Neuron (in vitro differentiated cells): ENCODE measurements at regions not wholly inside any gene's neighbourhood (a gene's known extent, or its start where the extent isn't known, plus 50 kb on each side); places are given as distances from the start of the nearest gene placed in this dataset.

Source experiments
- H2AFZ ChIP-seq: one replicate; pipeline ENCODE4 v1.6.1; 2013; ENCODE audit warnings: low read depth, mild to moderate bottlenecking, inconsistent platforms, low read length, moderate library complexity
- H3K27me3 ChIP-seq: one replicate; pipeline ENCODE4 v1.6.1; 2013; ENCODE audit warnings: low read length; ENCODE audit not compliant: insufficient read depth
- H3K36me3 ChIP-seq: one replicate; pipeline ENCODE4 v1.6.1; 2013; ENCODE audit warnings: low read length; ENCODE audit not compliant: insufficient read depth
- H3K4me1 ChIP-seq: one replicate; pipeline ENCODE4 v1.6.1; 2013; ENCODE audit warnings: low read length; ENCODE audit not compliant: insufficient read depth
- H3K4me3 ChIP-seq: 2 replicates; pipeline ENCODE4 v1.5.1; 2013; ENCODE audit warnings: mild to moderate bottlenecking, low read length, moderate library complexity
- H3K9me3 ChIP-seq: one replicate; pipeline ENCODE4 v1.6.1; 2013; ENCODE audit warnings: low read length

DNA sequence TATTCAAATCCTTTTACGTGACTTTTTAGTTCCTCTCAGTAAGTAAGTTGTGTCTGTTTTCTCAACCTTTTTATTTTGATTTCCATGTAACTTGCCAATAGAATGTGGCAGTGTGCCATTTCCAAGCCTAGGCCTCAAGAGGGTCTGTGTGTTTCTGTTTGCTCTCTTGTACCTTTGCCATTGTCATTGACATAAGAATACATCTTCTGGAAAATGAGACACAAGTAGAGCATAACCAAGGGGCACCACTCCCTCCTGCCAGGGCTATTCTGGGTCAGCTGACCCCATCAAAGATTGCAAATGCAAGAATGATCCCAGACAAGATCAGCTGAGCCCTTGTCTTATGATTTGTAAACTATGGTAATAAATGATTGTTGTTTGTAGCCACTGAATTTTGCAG is 524.0 kb downstream of the IPMK start:
- no peak overlapping the region for H3K4me3 ChIP-seq
- no peaks in the 10 kb centered on the region for H3K27me3 ChIP-seq
- H2AFZ ChIP-seq, result no peak overlapping the region
- no peaks in the 10 kb centered on the region for H3K9me3 ChIP-seq
- no peaks in the 10 kb centered on the region for H3K36me3 ChIP-seq
- no peaks in the 10 kb centered on the region for H3K4me1 ChIP-seq

DNA sequence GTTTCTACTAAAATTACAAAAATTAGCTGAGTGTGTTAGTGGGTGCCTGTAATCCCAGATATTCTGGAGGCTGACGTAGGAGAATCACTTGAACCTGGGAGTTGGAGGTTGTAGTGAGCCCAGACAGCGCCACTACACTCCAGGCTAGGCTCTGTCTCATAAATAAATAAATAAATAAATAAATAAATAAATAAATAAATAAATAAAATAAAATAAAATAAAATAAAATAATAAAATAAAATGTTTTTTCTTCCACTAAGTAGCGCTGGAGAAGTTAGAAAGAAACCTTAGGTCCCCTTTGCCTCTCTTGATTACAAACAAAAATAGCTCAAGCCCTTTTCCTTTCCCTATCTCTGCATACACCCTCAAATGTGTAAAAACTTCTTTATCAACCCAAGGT is 525.9 kb downstream of the IPMK start:
- Histone ChIP-seq H3K9me3 (no peaks in the 10 kb centered on the region), H3K27me3 (no peaks in the 10 kb centered on the region), H3K36me3 (no peaks in the 10 kb centered on the region), H2AFZ (no peak overlapping the region), H3K4me3 (no peak overlapping the region), H3K4me1 (no peaks in the 10 kb centered on the region)

DNA sequence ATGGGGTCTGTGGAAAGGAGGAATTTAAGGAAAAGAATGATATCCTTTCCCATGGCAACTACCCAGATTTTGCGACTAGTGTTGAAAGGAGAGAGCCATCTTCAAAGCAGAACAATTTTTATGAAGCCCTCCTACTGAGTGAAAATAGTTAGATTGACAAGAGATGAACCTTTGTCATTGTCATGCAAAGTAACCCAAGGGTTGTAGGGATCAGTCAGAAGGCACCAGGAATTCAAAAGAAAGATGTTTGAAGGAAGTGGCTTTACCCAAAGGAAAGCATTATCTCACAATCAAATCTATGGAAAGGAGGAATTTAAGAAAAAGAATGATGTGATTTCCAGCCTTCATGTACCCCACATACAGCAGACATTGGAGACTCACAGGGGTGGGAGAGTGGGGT is 544.4 kb downstream of the IPMK start:
- peaks cover 8% of the 10 kb centered on the region for H3K4me1 ChIP-seq
- H2AFZ ChIP-seq, result no peak overlapping the region
- no peaks in the 10 kb centered on the region for H3K9me3 ChIP-seq
- H3K36me3 ChIP-seq, result no peaks in the 10 kb centered on the region
- no peaks in the 10 kb centered on the region for H3K27me3 ChIP-seq
- H3K4me3 ChIP-seq, result no peak overlapping the region

DNA sequence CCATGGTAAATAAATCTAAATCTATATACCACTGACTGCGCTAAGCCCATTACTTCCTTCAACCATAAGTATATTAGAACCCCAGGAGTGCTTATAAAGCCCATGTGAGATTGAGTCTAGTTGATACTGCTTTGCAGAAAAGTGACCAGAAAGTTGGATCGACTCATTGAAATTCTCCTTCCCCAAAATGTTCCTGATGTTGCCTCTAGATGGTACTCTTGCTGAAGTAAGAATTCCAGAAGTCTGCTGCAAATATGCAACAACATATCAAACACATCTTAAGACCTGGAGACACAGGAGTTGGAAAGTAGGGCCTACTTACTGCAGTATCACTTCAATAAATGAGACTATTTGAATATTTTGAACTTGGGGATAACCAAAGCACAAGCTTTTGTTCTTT is 550.8 kb downstream of the IPMK start:
- Histone ChIP-seq H3K4me3 (no peak overlapping the region), H3K27me3 (no peaks in the 10 kb centered on the region), H3K36me3 (no peaks in the 10 kb centered on the region), H3K4me1 (no peaks in the 10 kb centered on the region), H2AFZ (no peak overlapping the region), H3K9me3 (no peaks in the 10 kb centered on the region)

DNA sequence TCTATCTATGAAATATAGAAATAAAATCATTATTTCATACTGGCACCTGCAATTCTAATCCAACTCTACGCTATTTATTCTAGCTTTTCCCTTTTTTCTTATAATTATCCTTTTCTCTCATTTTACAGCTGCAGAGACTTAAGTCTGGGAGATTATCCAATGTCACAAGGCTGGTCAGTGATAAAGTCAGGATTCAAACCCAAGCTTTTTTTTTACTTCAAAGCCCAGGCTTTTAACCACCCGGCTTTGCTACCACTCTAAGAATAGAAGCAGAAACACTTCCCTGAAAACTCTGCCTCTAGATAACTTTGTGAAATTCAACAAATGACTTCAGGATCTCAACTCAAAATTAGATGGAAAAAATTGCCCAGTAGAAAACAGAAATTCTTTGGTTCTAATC is 552.5 kb downstream of the IPMK start:
- no peaks in the 10 kb centered on the region for H3K4me1 ChIP-seq
- H3K27me3 ChIP-seq, result no peaks in the 10 kb centered on the region
- no peaks in the 10 kb centered on the region for H3K36me3 ChIP-seq

DNA sequence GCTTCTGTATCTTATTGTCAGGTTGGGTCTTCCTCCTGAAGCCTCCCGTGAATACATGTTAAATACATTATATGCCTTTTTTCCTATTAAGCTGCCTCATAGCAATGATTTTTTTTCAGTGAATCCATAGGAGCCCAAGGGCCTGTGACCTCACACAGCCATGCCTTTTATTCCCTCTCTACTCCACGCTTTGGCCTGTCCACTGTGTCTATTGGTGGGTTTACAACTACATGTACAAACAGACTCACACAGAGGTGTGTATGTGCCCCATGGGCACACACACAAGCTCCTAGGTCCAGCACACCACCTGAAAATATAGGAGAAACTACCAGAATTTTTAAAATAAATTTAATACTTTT is 560.4 kb downstream of the IPMK start:
- H3K4me1 ChIP-seq, result no peaks in the 10 kb centered on the region
- no peaks in the 10 kb centered on the region for H3K9me3 ChIP-seq
- no peak overlapping the region for H2AFZ ChIP-seq
- H3K4me3 ChIP-seq, result no peak overlapping the region
- H3K27me3 ChIP-seq, result no peaks in the 10 kb centered on the region
- no peaks in the 10 kb centered on the region for H3K36me3 ChIP-seq

More for the DNA sequence above, 552.5 kb downstream of the IPMK start:
- Histone ChIP-seq H2AFZ (no peak overlapping the region), H3K4me3 (no peak overlapping the region), H3K9me3 (no peaks in the 10 kb centered on the region)

DNA sequence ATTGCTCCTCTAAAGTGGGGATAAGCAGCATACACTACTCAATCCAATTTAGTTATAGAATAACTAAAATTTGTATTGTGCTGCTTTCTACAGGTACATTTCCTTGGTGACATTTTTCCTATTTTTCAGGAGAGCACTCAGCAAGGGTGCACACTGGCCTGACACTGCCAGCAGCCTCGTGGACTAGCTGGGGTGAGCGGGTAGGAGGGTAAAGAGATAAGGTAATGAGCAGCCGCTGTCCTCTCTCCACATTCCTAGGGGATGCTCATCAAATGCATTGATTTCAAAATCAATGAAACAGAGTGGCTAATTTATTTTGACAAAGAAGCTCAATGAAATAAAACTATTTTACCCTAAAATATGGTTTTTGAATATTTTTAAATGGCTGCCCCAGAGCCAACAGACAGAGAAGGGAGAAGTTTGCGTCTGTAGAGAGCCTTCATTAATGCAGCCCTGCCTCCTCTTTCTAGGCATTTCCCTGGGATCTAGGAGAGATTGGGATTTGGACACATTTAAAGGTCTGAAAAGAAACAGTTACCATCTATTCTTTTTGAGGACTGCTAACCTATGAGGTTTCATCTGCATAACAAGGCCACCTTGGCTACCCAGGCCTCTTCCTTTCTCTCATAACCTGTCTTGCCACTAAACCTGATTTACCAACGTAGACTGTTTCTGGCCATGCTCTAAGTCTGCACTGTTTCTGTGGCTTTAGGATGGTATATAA is 561.0 kb downstream of the IPMK start:
- H3K4me3 ChIP-seq, result no peak overlapping the region
- no peaks in the 10 kb centered on the region for H3K9me3 ChIP-seq
- H3K4me1 ChIP-seq, result no peaks in the 10 kb centered on the region

DNA sequence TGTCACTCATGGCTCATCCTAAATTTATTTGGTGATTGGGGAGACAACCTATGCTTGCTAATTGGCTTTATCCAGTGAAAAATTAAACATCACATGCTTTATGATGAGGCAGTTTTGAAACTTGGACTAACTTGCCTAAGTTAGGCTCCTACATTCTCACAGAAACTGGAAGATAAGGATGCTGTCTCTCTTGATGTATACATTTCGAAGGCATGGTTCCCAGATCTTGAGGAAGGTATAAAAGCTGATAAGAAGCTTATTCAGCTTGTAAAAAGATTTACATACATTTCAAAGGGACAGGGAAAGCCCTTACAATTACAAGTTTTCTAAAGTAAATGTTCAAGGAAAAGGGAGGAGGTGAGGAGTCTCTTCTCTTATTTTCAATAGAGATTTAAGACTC is 561.7 kb downstream of the IPMK start:
- Histone ChIP-seq H2AFZ (no peak overlapping the region), H3K4me3 (no peak overlapping the region), H3K36me3 (no peaks in the 10 kb centered on the region), H3K27me3 (no peaks in the 10 kb centered on the region), H3K4me1 (no peaks in the 10 kb centered on the region), H3K9me3 (no peaks in the 10 kb centered on the region)

More for the DNA sequence above, 561.0 kb downstream of the IPMK start:
- Histone ChIP-seq H3K27me3 (no peaks in the 10 kb centered on the region), H2AFZ (no peak overlapping the region), H3K36me3 (no peaks in the 10 kb centered on the region)

DNA sequence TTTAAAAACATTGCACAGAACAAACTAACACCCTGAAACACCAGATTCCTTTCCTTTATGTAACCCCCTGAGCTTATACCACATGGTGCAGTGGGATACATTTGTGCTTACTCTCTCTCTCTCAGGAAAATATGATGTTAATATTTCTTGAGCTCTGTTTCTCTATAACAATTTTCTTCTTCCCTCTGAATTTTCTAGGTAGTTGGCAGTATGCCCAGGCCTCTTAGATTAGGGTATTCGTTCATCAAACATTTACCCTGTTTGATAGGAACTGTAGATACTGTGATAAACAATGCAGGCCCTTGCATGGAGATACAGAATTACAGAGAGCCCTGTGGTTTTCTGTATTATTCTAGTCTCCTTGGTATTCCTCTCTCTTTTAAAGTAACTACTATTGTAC is 567.8 kb downstream of the IPMK start:
- H3K4me1 ChIP-seq, result no peaks in the 10 kb centered on the region
- no peaks in the 10 kb centered on the region for H3K36me3 ChIP-seq
- H3K9me3 ChIP-seq, result no peaks in the 10 kb centered on the region
- H2AFZ ChIP-seq, result no peak overlapping the region
- H3K27me3 ChIP-seq, result no peaks in the 10 kb centered on the region
- no peak overlapping the region for H3K4me3 ChIP-seq

DNA sequence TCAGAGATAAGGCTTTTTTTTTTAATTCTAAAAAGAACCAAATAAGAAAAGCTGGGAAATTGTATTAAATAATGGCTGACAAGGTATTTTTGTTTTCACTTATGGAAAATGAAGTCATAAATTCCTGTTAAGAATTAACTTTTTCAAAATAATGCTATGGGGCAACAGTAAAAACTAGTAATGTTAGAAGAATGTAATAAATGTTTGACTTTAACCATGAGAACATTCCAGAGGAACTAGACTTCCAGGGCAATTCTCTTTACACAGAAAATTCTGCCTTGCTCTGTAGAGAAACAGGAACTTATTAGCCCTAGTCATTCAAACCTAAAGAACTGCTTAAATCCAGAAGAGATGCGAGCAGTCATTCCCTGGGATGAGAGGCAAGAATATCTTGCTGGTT is 571.1 kb downstream of the IPMK start:
- Histone ChIP-seq H3K36me3 (no peaks in the 10 kb centered on the region), H2AFZ (no peak overlapping the region), H3K4me1 (no peaks in the 10 kb centered on the region), H3K27me3 (no peaks in the 10 kb centered on the region), H3K9me3 (no peaks in the 10 kb centered on the region), H3K4me3 (no peak overlapping the region)

DNA sequence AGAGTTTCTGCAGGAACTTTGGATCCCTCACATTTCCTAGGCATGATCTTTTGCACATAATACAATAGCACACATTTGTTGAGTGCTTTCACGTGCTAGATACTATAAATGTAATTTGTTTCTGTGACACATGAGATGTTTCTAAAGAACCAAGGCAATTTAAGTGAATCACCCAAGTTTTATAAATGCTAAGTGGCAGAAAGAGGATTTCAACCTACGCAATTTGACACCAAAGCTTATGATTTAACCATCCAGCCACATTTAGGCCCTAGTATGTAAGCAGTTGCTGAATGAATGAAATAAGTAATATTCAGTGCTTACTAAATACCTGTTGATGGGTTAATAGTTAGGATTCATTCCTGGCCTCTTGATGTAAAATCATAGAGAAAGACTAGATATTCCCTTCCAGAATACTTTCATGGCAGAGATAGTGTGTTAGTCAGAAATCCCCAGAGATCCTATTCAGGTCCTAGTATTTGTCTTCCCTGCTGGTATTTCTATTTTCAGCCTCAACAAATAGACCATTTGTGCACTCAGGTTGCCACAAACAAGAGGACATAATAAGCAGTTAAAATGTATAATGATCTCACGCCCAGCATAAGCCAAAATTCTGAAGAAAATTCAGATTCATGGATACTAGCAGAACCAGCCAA is 572.6 kb downstream of the IPMK start:
- no peak overlapping the region for H2AFZ ChIP-seq
- H3K4me3 ChIP-seq, result no peak overlapping the region
- no peaks in the 10 kb centered on the region for H3K36me3 ChIP-seq
- H3K9me3 ChIP-seq, result no peaks in the 10 kb centered on the region
- H3K27me3 ChIP-seq, result no peaks in the 10 kb centered on the region
- no peaks in the 10 kb centered on the region for H3K4me1 ChIP-seq

DNA sequence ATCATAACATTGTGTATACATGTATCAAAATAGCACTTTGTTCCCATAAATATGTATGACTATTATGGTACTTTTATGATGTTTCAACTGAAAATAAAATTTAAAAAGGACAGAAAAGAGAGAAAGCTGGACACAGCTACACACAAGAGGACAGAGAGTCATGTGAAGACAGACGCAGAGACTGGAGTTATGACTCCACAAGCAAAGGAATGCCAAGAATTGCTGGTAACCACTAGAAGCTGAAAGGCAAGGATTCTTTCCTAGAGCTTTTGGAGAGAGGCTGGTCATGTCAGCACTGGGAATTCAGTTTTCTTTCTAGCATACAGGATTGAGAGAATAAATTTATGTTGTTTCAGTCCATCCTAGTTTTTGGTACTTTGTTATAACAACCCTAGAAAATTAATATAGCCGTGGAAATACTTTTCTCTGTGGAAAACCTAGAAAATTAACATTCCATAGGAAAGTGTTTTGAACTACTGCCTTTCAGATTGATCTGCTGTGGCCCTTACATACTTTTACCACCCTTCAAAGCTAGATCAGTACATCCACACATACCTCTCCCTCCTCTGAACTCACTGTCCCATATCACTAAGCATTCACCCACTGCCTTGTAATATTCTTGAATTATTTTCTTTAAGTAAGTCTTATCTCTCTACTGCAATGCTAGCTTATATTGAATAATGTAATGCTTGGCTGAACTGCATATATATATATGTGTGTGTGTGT is 575.3 kb downstream of the IPMK start:
- H3K27me3 ChIP-seq, result no peaks in the 10 kb centered on the region
- no peak overlapping the region for H3K4me3 ChIP-seq
- H3K36me3 ChIP-seq, result no peaks in the 10 kb centered on the region
- no peaks in the 10 kb centered on the region for H3K9me3 ChIP-seq
- H3K4me1 ChIP-seq, result no peaks in the 10 kb centered on the region
- H2AFZ ChIP-seq, result no peak overlapping the region

DNA sequence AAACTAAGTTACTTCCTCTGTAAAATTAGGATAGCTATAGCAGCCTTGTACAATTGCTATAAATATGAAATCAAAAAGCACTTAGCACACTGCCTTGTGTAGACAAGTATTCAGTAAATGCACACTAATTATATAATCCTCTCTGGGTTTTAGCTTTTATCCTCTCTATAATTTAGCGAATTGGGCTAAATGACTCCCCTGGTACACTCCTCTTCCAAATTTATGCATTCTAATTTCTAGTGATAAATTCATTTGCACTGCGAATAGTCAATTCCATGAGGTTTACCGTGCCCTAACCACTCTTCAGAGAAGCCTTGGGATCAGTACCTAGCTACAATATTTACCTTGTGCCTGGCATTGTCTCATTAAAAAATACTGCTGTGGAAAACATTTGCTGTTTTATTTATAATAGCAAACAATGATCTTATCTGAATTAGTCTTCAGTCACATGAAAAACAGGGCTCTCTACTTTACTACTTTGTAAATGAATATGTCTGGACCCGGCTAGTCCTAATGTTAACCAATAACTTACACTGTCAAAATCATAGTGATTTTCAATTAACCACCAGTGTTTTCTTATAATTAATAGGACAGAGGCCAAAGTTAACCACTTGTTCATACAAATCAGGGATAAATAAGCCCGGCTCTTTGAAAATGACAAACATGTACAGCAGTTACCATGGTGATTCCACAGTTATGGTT is 577.9 kb downstream of the IPMK start:
- Histone ChIP-seq H2AFZ (no peak overlapping the region), H3K4me3 (no peak overlapping the region), H3K27me3 (no peaks in the 10 kb centered on the region), H3K9me3 (no peaks in the 10 kb centered on the region), H3K4me1 (no peaks in the 10 kb centered on the region), H3K36me3 (no peaks in the 10 kb centered on the region)
